Liver (tissue), 3 donors: ENCODE measurements at regions not wholly inside any gene's neighbourhood (a gene's known extent, or its start where the extent isn't known, plus 50 kb on each side); places are given as distances from the start of the nearest gene placed in this dataset.

Source experiments
- FOXA1 ChIP-seq: IDR thresholded peaks from 2 replicates; pipeline ENCODE4 v1.6.1; 2016; ENCODE audit warnings: antibody characterized with exemption
- HNF4A ChIP-seq, 2 donors: conservative IDR thresholded peaks; 2 replicates each; pipeline ENCODE4 v1.6.1; 2016; ENCODE audit warnings: antibody characterized with exemption in 2 of 2, mild to moderate bottlenecking in 2 of 2
- JUND ChIP-seq, 2 donors: IDR thresholded peaks; 2 replicates each; pipeline ENCODE4 v1.6.1; 2016; ENCODE audit warnings: antibody characterized with exemption in 2 of 2
- NR2F2 ChIP-seq: IDR thresholded peaks from 2 replicates; pipeline ENCODE4 v1.6.1; 2016; ENCODE audit warnings: antibody characterized with exemption
- RAD21 ChIP-seq, 2 donors: IDR thresholded peaks; 2 replicates each; pipeline ENCODE4 v1.6.1; 2016; ENCODE audit warnings: antibody characterized with exemption in 2 of 2, mild to moderate bottlenecking in 2 of 2
- RXRA ChIP-seq, 2 donors: IDR thresholded peaks; 2 replicates each; pipeline ENCODE4 v1.6.1; 2017 to 2018; ENCODE audit warnings: antibody characterized with exemption in 2 of 2, mild to moderate bottlenecking in 1 of 2
- SP1 ChIP-seq: IDR thresholded peaks from 2 replicates; pipeline ENCODE4 v1.6.1; 2018; ENCODE audit warnings: antibody characterized with exemption, mild to moderate bottlenecking
- TAF1 ChIP-seq: conservative IDR thresholded peaks from 2 replicates; pipeline ENCODE4 v1.6.1; 2016; ENCODE audit warnings: antibody characterized with exemption, mild to moderate bottlenecking
- YY1 ChIP-seq: IDR thresholded peaks from 2 replicates; pipeline ENCODE4 v1.6.1; 2016; ENCODE audit warnings: antibody characterized with exemption, mild to moderate bottlenecking
- TF ChIP-seq, protein P1 (sequence below): fragments of 150-350 bp; IDR thresholded peaks from 2 replicates; pipeline ENCODE4 v1.5.1; 2017; ENCODE audit warnings: improper control_type of control experiment, low read depth, low read length; ENCODE audit not compliant: missing input control
- TF ChIP-seq, protein P2 (sequence below): IDR thresholded peaks from 2 replicates; pipeline ENCODE4 v1.6.1; 2016; ENCODE audit warnings: antibody characterized with exemption
- donor health status: healthy.
- donor health status: healthy.

- TF ChIP-seq RAD21 (IDR thresholded peaks at IDR 0.05) (no peak), YY1 (no peak), RXRA (IDR thresholded peaks at IDR 0.05) (no peak), SP1 (no peak), NR2F2 (no peak), TAF1 (no peak), HNF4A (conservative IDR thresholded peaks at IDR 0.05) (no peak), JUND (IDR thresholded peaks at IDR 0.05) (no peak), FOXA1 (no peak)
- TF ChIP-seq, protein P1, sequence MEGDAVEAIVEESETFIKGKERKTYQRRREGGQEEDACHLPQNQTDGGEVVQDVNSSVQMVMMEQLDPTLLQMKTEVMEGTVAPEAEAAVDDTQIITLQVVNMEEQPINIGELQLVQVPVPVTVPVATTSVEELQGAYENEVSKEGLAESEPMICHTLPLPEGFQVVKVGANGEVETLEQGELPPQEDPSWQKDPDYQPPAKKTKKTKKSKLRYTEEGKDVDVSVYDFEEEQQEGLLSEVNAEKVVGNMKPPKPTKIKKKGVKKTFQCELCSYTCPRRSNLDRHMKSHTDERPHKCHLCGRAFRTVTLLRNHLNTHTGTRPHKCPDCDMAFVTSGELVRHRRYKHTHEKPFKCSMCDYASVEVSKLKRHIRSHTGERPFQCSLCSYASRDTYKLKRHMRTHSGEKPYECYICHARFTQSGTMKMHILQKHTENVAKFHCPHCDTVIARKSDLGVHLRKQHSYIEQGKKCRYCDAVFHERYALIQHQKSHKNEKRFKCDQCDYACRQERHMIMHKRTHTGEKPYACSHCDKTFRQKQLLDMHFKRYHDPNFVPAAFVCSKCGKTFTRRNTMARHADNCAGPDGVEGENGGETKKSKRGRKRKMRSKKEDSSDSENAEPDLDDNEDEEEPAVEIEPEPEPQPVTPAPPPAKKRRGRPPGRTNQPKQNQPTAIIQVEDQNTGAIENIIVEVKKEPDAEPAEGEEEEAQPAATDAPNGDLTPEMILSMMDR: no peak
- TF ChIP-seq, protein P2, sequence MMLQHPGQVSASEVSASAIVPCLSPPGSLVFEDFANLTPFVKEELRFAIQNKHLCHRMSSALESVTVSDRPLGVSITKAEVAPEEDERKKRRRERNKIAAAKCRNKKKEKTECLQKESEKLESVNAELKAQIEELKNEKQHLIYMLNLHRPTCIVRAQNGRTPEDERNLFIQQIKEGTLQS: no peak
Observed at GRCh38 chr16:64304951-64305350, 816.9 kb downstream of the CDH11 start.
